GM12878 (cell line): ENCODE measurements at regions not wholly inside any gene's neighbourhood (a gene's known extent, or its start where the extent isn't known, plus 50 kb on each side); places are given as distances from the start of the nearest gene placed in this dataset.

Experiments
- ASH2L ChIP-seq: fragments of 300-600, 200-600 bp; sonication (generic); IDR thresholded peaks from 2 replicates; pipeline ENCODE4 v1.6.1; 2017; ENCODE audit warnings: low read depth, mild to moderate bottlenecking, borderline replicate concordance
- ATF3 ChIP-seq: IDR thresholded peaks from 2 replicates; pipeline ENCODE4 v1.6.1; 2011; ENCODE audit warnings: low read depth, mild to moderate bottlenecking, low read length, moderate library complexity, borderline replicate concordance; ENCODE audit errors: extremely low read depth
- CTCF ChIP-seq, 3 experiments: IDR thresholded peaks in 2 of 3; conservative IDR thresholded peaks in 1 of 3; 2 replicates each; pipeline ENCODE4 v1.5.1; 2011; ENCODE audit warnings: low read depth in 3 of 3, low read length in 3 of 3, mild to moderate bottlenecking in 3 of 3, control low read depth in 2 of 3, moderate library complexity in 2 of 3, inconsistent platforms in 1 of 3, mixed read lengths in 1 of 3; ENCODE audit not compliant: control insufficient read depth in 2 of 3, insufficient read depth in 1 of 3; ENCODE audit errors: extremely low read depth in 1 of 3
- EP300 ChIP-seq, 2 experiments: fragments of 150-350 bp in 1 of 2; IDR thresholded peaks; 2 replicates each; pipeline ENCODE4 v1.6.1; 2011 to 2012; ENCODE audit warnings: low read depth in 2 of 2, low read length in 2 of 2, borderline replicate concordance in 1 of 2, improper control_type of control experiment in 1 of 2, inconsistent platforms in 1 of 2; ENCODE audit not compliant: control insufficient read depth in 1 of 2
- ETV6 ChIP-seq, 2 experiments: fragments of 450-650 bp in 1 of 2; IDR thresholded peaks in 1 of 2; conservative IDR thresholded peaks in 1 of 2; 2 replicates each; pipeline ENCODE4 v1.6.1; 2014; ENCODE audit warnings: antibody characterized with exemption in 1 of 2, borderline replicate concordance in 1 of 2, low read depth in 1 of 2, mild to moderate bottlenecking in 1 of 2, moderate library complexity in 1 of 2
- HDAC6 ChIP-seq: fragments of 200-600 bp; sonication (generic); IDR thresholded peaks from one replicate; pipeline ENCODE4 v1.8.0; 2017; ENCODE audit warnings: antibody characterized with exemption; ENCODE audit not compliant: unreplicated experiment
- POLR2A ChIP-seq: IDR thresholded peaks from 2 replicates; pipeline ENCODE4 v1.6.1; 2011; ENCODE audit warnings: low read depth, mild to moderate bottlenecking, low read length
- POLR2AphosphoS5 ChIP-seq: IDR thresholded peaks from 2 replicates; pipeline ENCODE4 v1.6.1; 2011; ENCODE audit warnings: mild to moderate bottlenecking, low read length, inconsistent platforms
- SMAD5 ChIP-seq: IDR thresholded peaks from 2 replicates; pipeline ENCODE4 v1.6.1; 2016; ENCODE audit warnings: antibody characterized with exemption, low read depth
- YY1 ChIP-seq: IDR thresholded peaks from 2 replicates; pipeline ENCODE4 v1.6.1; 2011; ENCODE audit warnings: low read depth, mild to moderate bottlenecking, low read length
- ZNF274 ChIP-seq: IDR thresholded peaks from one replicate; pipeline ENCODE4 v1.8.0; 2011; ENCODE audit not compliant: insufficient read length, insufficient read depth
- TF ChIP-seq, protein P1 (sequence below): IDR thresholded peaks from 2 replicates; pipeline ENCODE4 v1.6.1; 2012; ENCODE audit warnings: low read depth, low read length, improper control_type of control experiment
- TF ChIP-seq, protein P2 (sequence below): IDR thresholded peaks from 2 replicates; pipeline ENCODE4 v1.6.1; 2011; ENCODE audit warnings: low read depth, low read length, improper control_type of control experiment, borderline replicate concordance

GRCh38 chr18:66687635-66688034, 83.7 kb upstream of the CDH19 start:
- TF ChIP-seq POLR2AphosphoS5, result no peak
- no peak for TF ChIP-seq POLR2A
- no peak for TF ChIP-seq YY1
- TF ChIP-seq, protein P1, sequence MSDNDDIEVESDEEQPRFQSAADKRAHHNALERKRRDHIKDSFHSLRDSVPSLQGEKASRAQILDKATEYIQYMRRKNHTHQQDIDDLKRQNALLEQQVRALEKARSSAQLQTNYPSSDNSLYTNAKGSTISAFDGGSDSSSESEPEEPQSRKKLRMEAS, result no peak
- no peak for TF ChIP-seq ATF3
- TF ChIP-seq, protein P2, sequence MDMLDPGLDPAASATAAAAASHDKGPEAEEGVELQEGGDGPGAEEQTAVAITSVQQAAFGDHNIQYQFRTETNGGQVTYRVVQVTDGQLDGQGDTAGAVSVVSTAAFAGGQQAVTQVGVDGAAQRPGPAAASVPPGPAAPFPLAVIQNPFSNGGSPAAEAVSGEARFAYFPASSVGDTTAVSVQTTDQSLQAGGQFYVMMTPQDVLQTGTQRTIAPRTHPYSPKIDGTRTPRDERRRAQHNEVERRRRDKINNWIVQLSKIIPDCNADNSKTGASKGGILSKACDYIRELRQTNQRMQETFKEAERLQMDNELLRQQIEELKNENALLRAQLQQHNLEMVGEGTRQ, result no peak
- no peak for TF ChIP-seq CTCF (IDR thresholded peaks at IDR 0.05 in 2 of 3, conservative IDR thresholded peaks at IDR 0.05 in 1 of 3; ENCODE audit: control insufficient read depth in 2 of 3, extremely low read depth in 1 of 3, insufficient read depth in 1 of 3, low read depth in 3 of 3, low read length in 3 of 3)
- no peak for TF ChIP-seq ASH2L
- no peak for TF ChIP-seq EP300 (IDR thresholded peaks at IDR 0.05; ENCODE audit: borderline replicate concordance in 1 of 2, control insufficient read depth in 1 of 2, low read depth in 2 of 2, low read length in 2 of 2)
- no peak for TF ChIP-seq SMAD5
- TF ChIP-seq ZNF274, result no peak
- TF ChIP-seq ETV6 (conservative IDR thresholded peaks at IDR 0.05 in 1 of 2, IDR thresholded peaks at IDR 0.05 in 1 of 2; ENCODE audit: borderline replicate concordance in 1 of 2, low read depth in 1 of 2), result no peak
- no peak for TF ChIP-seq HDAC6
